B cell (primary cell): ENCODE measurements at regions not wholly inside any gene's neighbourhood (a gene's known extent, or its start where the extent isn't known, plus 50 kb on each side); places are given as distances from the start of the nearest gene placed in this dataset.

Experiments used
- CTCF ChIP-seq: fragments of 200-600 bp; IDR thresholded peaks from one replicate; pipeline ENCODE4 v1.8.0; 2022; ENCODE audit warnings: antibody characterized with exemption, mild to moderate bottlenecking
- EZH2 ChIP-seq: IDR thresholded peaks from 2 replicates; pipeline ENCODE4 v1.6.1; 2012; ENCODE audit warnings: borderline replicate concordance, low read depth, mild to moderate bottlenecking, moderate library complexity, low read length; ENCODE audit not compliant: insufficient read depth, poor library complexity, severe bottlenecking

DNA sequence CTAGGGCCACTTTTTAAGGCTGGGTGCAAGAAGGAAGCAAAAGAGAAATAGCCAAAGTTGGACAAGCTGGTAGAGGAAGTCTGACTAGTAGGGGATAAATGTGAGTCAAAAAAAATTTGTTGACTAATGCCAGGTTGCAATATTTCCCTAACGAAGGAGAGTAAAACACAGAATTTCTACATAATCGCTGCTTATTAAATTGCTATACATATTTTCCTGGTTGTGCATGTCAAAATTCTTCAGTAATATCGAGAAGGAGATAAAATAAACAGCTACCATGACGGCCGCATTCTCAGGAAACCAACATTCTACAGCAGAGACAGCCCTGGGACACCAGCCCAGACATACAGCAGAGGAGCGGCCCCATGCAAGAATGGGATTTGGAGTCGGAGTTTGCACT, 148.3 kb downstream of the ESM1 start:
- TF ChIP-seq EZH2 (no peak), CTCF (no peak)
